Hepatocyte (in vitro differentiated cells): ENCODE measurements at regions not wholly inside any gene's neighbourhood (a gene's known extent, or its start where the extent isn't known, plus 50 kb on each side); places are given as distances from the start of the nearest gene placed in this dataset.

Experiments used
- DNase-seq: peaks from one replicate; pipeline ENCODE4 v3.0.0-alpha.2; 2016; ENCODE audit warnings: low spot score
- H2AFZ ChIP-seq: fragments of 200-600 bp; sonication (generic); 2 replicates; pipeline ENCODE4 v1.6.0; 2016; ENCODE audit warnings: antibody characterized with exemption, mild to moderate bottlenecking
- H3K27ac ChIP-seq: fragments of 200-600 bp; sonication (generic); 2 replicates; pipeline ENCODE4 v1.5.1; 2016; ENCODE audit warnings: mild to moderate bottlenecking
- H3K27me3 ChIP-seq: fragments of 200-600 bp; sonication (generic); 2 replicates; pipeline ENCODE4 v1.6.1; 2016
- H3K36me3 ChIP-seq: fragments of 200-600 bp; sonication (generic); replicated peaks from 2 replicates; pipeline ENCODE4 v1.5.1; 2016; ENCODE audit warnings: low read depth; ENCODE audit not compliant: insufficient read depth
- H3K4me1 ChIP-seq: fragments of 200-600 bp; sonication (generic); 2 replicates; pipeline ENCODE4 v1.5.1; 2016; ENCODE audit warnings: mild to moderate bottlenecking, moderate library complexity; ENCODE audit not compliant: insufficient read depth
- H3K4me2 ChIP-seq: fragments of 200-600 bp; sonication (generic); 2 replicates; pipeline ENCODE4 v1.6.0; 2016
- H3K4me3 ChIP-seq: fragments of 200-600 bp; sonication (generic); 2 replicates; pipeline ENCODE4 v1.5.1; 2016; ENCODE audit warnings: mild to moderate bottlenecking
- H3K79me2 ChIP-seq: fragments of 200-600 bp; sonication (generic); 2 replicates; pipeline ENCODE4 v1.6.0; 2017; ENCODE audit warnings: mild to moderate bottlenecking
- H3K9me2 ChIP-seq: fragments of 200-600 bp; sonication (generic); replicated peaks from 2 replicates; pipeline ENCODE4 v1.6.0; 2017; ENCODE audit warnings: mild to moderate bottlenecking; ENCODE audit not compliant: insufficient read depth
- H3K9me3 ChIP-seq: fragments of 200-600 bp; sonication (generic); 2 replicates; pipeline ENCODE4 v1.5.1; 2016; ENCODE audit warnings: low read depth, mild to moderate bottlenecking
- H4K20me1 ChIP-seq: fragments of 200-600 bp; sonication (generic); 2 replicates; pipeline ENCODE4 v1.6.0; 2016; ENCODE audit warnings: mild to moderate bottlenecking; ENCODE audit not compliant: insufficient read depth, poor library complexity, severe bottlenecking
- EZH2 ChIP-seq: fragments of 200-600 bp; sonication (generic); IDR thresholded peaks from 2 replicates; pipeline ENCODE4 v1.6.1; 2016; ENCODE audit warnings: antibody characterized with exemption, mild to moderate bottlenecking, borderline replicate concordance
- EZH2phosphoT487 ChIP-seq: fragments of 200-600 bp; sonication (generic); IDR thresholded peaks from one replicate; pipeline ENCODE4 v1.6.1; 2018; ENCODE audit warnings: antibody characterized with exemption, mild to moderate bottlenecking, low read depth, moderate library complexity; ENCODE audit not compliant: unreplicated experiment, severe bottlenecking
- WGBS: methylation state at CpG from one replicate; pipeline ENCODE4 v1.1.6; 2016; ENCODE audit warnings: low lambda C conversion rate; ENCODE audit errors: missing lambda C conversion rate; 5-methylcytosine and 5-hydroxymethylcytosine counted together
- TF ChIP-seq, protein P1 (sequence below): fragments of 200-600 bp; sonication (generic); IDR thresholded peaks from 2 replicates; pipeline ENCODE4 v1.5.1; 2016; ENCODE audit warnings: antibody characterized with exemption, mild to moderate bottlenecking; ENCODE audit not compliant: poor library complexity

DNA sequence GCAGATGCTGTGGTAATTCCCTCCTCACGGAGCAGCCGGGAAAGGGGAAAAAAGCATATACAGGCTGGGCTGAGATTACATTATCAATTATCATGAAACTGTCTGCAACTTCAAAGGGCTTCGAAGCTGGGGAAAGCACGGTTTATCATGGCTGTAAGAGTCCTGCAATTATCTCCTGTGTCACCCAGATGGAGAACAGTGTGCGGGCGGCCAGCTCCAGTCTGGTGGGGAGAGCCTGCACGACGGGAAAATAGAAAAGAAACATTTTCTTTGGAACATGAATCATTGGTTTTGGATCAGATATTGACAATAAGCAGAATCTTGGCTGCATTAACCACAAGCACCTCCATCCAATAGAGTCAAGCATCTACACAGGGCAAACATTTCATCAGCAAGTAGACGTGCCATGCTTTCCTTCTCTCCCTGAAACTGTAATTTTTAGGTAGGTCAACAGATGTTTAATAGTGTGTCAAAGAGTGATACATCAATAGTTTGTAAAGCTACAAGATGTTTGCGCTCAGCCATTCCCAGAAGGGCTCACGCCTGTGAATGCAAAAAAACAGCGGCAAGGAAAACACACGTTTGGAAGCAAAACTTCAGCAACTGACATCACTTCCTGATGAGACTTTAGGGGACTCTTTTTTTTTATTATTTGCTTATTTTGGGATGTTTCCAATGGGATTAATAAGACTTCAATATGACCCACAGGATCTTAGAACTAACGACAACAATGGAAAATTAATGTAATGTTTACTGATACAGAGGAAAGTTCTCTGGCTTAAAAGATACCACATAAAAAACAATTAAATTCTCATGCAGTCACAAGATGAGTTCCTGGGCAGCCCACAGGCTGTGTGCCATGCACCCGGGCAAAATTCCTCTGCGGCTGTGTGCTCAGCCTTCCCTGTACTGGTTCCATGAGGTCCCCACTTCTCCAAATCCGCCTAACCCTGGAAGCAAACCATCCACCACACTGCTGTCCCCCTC lies 111.0 kb upstream of the SALL3 start:
- 51% methylated on average over 17 of the region's 17 CpGs for WGBS
- Histone ChIP-seq H3K4me3 (no peak overlapping the region), H3K27ac (no peak overlapping the region), H3K36me3 (no peaks in the 10 kb centered on the region), H3K27me3 (no peaks in the 10 kb centered on the region), H3K9me2 (no peaks in the 10 kb centered on the region), H4K20me1 (no peaks in the 10 kb centered on the region), H3K9me3 (no peaks in the 10 kb centered on the region), H3K4me2 (no peak overlapping the region), H3K79me2 (no peaks in the 10 kb centered on the region), H3K4me1 (no peaks in the 10 kb centered on the region), H2AFZ (no peak overlapping the region)
- no peak for DNase-seq
- no peak for TF ChIP-seq EZH2phosphoT487
- TF ChIP-seq, protein P1, sequence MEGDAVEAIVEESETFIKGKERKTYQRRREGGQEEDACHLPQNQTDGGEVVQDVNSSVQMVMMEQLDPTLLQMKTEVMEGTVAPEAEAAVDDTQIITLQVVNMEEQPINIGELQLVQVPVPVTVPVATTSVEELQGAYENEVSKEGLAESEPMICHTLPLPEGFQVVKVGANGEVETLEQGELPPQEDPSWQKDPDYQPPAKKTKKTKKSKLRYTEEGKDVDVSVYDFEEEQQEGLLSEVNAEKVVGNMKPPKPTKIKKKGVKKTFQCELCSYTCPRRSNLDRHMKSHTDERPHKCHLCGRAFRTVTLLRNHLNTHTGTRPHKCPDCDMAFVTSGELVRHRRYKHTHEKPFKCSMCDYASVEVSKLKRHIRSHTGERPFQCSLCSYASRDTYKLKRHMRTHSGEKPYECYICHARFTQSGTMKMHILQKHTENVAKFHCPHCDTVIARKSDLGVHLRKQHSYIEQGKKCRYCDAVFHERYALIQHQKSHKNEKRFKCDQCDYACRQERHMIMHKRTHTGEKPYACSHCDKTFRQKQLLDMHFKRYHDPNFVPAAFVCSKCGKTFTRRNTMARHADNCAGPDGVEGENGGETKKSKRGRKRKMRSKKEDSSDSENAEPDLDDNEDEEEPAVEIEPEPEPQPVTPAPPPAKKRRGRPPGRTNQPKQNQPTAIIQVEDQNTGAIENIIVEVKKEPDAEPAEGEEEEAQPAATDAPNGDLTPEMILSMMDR, result no peak
- TF ChIP-seq EZH2, result no peak

DNA sequence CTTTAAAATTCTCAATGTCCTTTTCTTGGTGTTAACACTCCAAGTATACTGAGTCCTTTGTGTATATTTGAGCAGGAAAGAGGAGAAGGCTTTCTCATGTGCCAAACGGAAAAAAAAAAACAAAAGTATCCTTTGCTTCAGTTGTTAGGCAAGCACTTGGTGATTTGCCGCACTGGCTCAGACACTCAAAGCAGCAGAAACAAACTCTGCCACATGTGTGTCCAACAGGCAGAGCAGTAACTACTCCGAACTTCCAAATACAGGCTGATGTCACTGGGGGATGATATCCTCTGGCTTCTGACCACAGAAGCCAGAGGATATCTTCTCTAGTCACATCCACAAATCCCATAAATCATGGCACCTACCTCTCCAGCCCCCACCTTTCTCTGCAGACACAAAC lies 108.0 kb upstream of the SALL3 start:
- no peaks in the 10 kb centered on the region for H3K27me3 ChIP-seq
- no peak overlapping the region for H3K4me2 ChIP-seq
- no peaks in the 10 kb centered on the region for H3K4me1 ChIP-seq
- WGBS, result 63% methylated on average over 3 of the region's 3 CpGs
- no peak overlapping the region for H3K27ac ChIP-seq
- no peaks in the 10 kb centered on the region for H3K79me2 ChIP-seq
- no peak overlapping the region for H3K4me3 ChIP-seq
- DNase-seq, result no peak
- no peaks in the 10 kb centered on the region for H3K36me3 ChIP-seq
- H2AFZ ChIP-seq, result no peak overlapping the region
- H4K20me1 ChIP-seq, result no peaks in the 10 kb centered on the region
- H3K9me3 ChIP-seq, result no peaks in the 10 kb centered on the region
- H3K9me2 ChIP-seq, result no peaks in the 10 kb centered on the region
- TF ChIP-seq, protein P1, result no peak
- TF ChIP-seq EZH2 (no peak), EZH2phosphoT487 (no peak)

DNA sequence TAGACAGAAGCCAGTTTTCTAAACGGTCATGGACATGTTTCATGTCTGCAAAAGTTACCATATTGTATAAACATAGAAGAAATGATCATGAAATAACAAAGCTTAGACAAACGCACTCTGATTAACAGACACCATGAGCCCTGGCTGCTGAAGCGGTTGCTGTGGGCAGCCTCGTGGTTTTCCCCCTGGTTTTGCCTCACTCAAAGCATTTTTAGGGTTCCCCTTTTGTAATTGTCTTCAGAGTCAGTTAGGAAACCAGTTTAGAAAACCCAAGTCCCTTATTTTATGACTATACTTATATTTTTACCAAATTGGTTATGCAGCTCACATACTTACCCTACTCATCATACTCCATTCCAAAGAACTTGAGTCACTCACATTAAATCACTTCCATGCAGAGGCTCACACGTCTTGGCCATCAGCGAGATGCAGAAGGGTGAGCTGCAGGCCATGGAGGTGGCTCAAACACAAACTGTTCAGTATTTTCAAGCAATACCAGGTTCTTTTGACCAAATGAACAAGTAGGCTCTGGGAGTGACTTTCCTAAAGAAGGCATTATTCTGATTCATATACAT lies 105.6 kb upstream of the SALL3 start:
- H2AFZ ChIP-seq, result no peak overlapping the region

More for the DNA sequence above, 105.6 kb upstream of the SALL3 start:
- H3K4me1 ChIP-seq, result no peaks in the 10 kb centered on the region
- H3K36me3 ChIP-seq, result no peaks in the 10 kb centered on the region
- WGBS, result 83% methylated on average over 6 of the region's 6 CpGs
- H4K20me1 ChIP-seq, result no peaks in the 10 kb centered on the region
- no peak for TF ChIP-seq EZH2
- no peak for TF ChIP-seq EZH2phosphoT487
- TF ChIP-seq, protein P1, result no peak
- H3K4me2 ChIP-seq, result no peak overlapping the region
- H3K9me3 ChIP-seq, result no peaks in the 10 kb centered on the region
- no peaks in the 10 kb centered on the region for H3K27me3 ChIP-seq
- DNase-seq, result no peak
- no peaks in the 10 kb centered on the region for H3K9me2 ChIP-seq
- no peak overlapping the region for H3K4me3 ChIP-seq
- no peak overlapping the region for H3K27ac ChIP-seq
- no peaks in the 10 kb centered on the region for H3K79me2 ChIP-seq
